Endothelial cell of umbilical vein (primary cell): ENCODE measurements at regions not wholly inside any gene's neighbourhood (a gene's known extent, or its start where the extent isn't known, plus 50 kb on each side); places are given as distances from the start of the nearest gene placed in this dataset.
A peak's percentile ranks its signal among the peaks of the same experiment; 100 is the strongest.

Source experiments
- BruUV-seq: library from RNA; stranded (reverse); fragments of 400-500 nt; replicated peaks from 2 replicates; lab custom pipeline; 2021; lab: Mats Ljungman, UMichigan
- CTCF ChIA-PET: fragments of 300-600, 350-600 bp; sonication (Branson Sonifier 250); formaldehyde crosslinking; loops from one replicate; lab custom pipeline; 2021; ENCODE audit warnings: antibody characterized with exemption, inconsistent platforms; lab: Charles Lee
- POLR2A ChIA-PET: fragments of 300-600, 350-600 bp; sonication (Branson Sonifier 250); formaldehyde crosslinking; loops from one replicate; lab custom pipeline; 2021; ENCODE audit warnings: antibody characterized with exemption, inconsistent platforms; lab: Charles Lee
- DNase-seq: peaks from one replicate; pipeline ENCODE4 v3.0.0-alpha.2; 2011; ENCODE audit warnings: low read depth, low spot score
- FAIRE-seq: peaks from 2 replicates; lab custom pipeline; 2011; peaks lifted over from hg19 to GRCh38; lab: Jason Lieb, UNC
- H2AFZ ChIP-seq: 2 replicates; pipeline ENCODE4 v1.6.0; 2012; ENCODE audit warnings: low read depth, low read length, control low read depth, inconsistent platforms
- H3K27ac ChIP-seq: 2 replicates; pipeline ENCODE4 v1.5.1; 2011; ENCODE audit warnings: low read depth, mild to moderate bottlenecking, control low read depth, low read length, moderate library complexity; ENCODE audit not compliant: insufficient read depth
- H3K27me3 ChIP-seq, 2 experiments: 2 replicates each; pipeline versions ENCODE4 v1.6.0 to v1.6.1; 2011; ENCODE audit warnings: low read length in 2 of 2, mixed read lengths in 1 of 2; ENCODE audit not compliant: control insufficient read depth in 2 of 2, insufficient read depth in 2 of 2
- H3K36me3 ChIP-seq, 2 experiments: 2 replicates in 1 of 2; 3 replicates in 1 of 2; pipeline ENCODE4 v1.5.1; 2011; ENCODE audit warnings: low read length in 2 of 2, mild to moderate bottlenecking in 1 of 2, moderate library complexity in 1 of 2; ENCODE audit not compliant: control insufficient read depth in 2 of 2, insufficient read depth in 2 of 2; ENCODE audit errors: extremely low read depth in 1 of 2
- H3K4me1 ChIP-seq: 3 replicates; pipeline ENCODE4 v1.5.1; 2011; ENCODE audit warnings: mild to moderate bottlenecking, low read length; ENCODE audit not compliant: control insufficient read depth, insufficient read depth; ENCODE audit errors: extremely low read depth
- H3K4me2 ChIP-seq: 2 replicates; pipeline ENCODE4 v1.6.1; 2011; ENCODE audit warnings: low read length, control low read depth, mixed read lengths; ENCODE audit not compliant: insufficient read depth
- H3K4me3 ChIP-seq, 3 experiments: fragments of 200-600 bp in 1 of 3; sonication (generic), shearing (Covaris generic) in 1 of 3; replicated peaks in 1 of 3; 2 replicates each; pipeline ENCODE4 v1.5.1; 2011 to 2016; ENCODE audit warnings: control low read depth in 3 of 3, low read length in 3 of 3, mild to moderate bottlenecking in 2 of 3, inconsistent platforms in 1 of 3, low read depth in 1 of 3, moderate library complexity in 1 of 3; ENCODE audit not compliant: insufficient read depth in 1 of 3
- H3K79me2 ChIP-seq: 2 replicates; pipeline ENCODE4 v1.6.0; 2012; ENCODE audit warnings: low read length, inconsistent platforms; ENCODE audit not compliant: control insufficient read depth, insufficient read depth
- H3K9ac ChIP-seq: replicated peaks from 2 replicates; pipeline ENCODE3; 2011; ENCODE audit warnings: low read length, control low read depth; ENCODE audit not compliant: insufficient read depth; ENCODE audit errors: extremely low read depth
- H3K9me1 ChIP-seq: replicated peaks from 3 replicates; pipeline ENCODE4 v1.6.0; 2011; ENCODE audit warnings: mild to moderate bottlenecking, low read length; ENCODE audit not compliant: control insufficient read depth, insufficient read depth; ENCODE audit errors: extremely low read depth
- H3K9me3 ChIP-seq: replicated peaks from 2 replicates; pipeline ENCODE4 v1.5.1; 2012; ENCODE audit warnings: low read length, inconsistent platforms; ENCODE audit not compliant: control insufficient read depth, insufficient read depth
- H4K20me1 ChIP-seq: replicated peaks from 2 replicates; pipeline ENCODE3; 2011; ENCODE audit warnings: mild to moderate bottlenecking, low read length; ENCODE audit not compliant: control insufficient read depth, insufficient read depth; ENCODE audit errors: extremely low read depth
- EZH2 ChIP-seq: IDR thresholded peaks from 2 replicates; pipeline ENCODE4 v1.6.1; 2012; ENCODE audit warnings: borderline replicate concordance, low read depth, mild to moderate bottlenecking, moderate library complexity, low read length, inconsistent platforms; ENCODE audit not compliant: severe bottlenecking
- FOS ChIP-seq: IDR thresholded peaks from 2 replicates; pipeline ENCODE4 v1.6.1; 2011; ENCODE audit warnings: mild to moderate bottlenecking, low read length, moderate library complexity, borderline replicate concordance; ENCODE audit not compliant: insufficient read depth
- GATA2 ChIP-seq: IDR thresholded peaks from 2 replicates; pipeline ENCODE4 v1.7.0; 2011; ENCODE audit warnings: low read depth, mild to moderate bottlenecking, moderate library complexity, mixed read lengths, low read length; ENCODE audit not compliant: insufficient read length, insufficient read depth
- JUN ChIP-seq: IDR thresholded peaks from 2 replicates; pipeline ENCODE4 v1.6.1; 2011; ENCODE audit warnings: borderline replicate concordance, low read depth; ENCODE audit not compliant: insufficient read length, insufficient read depth
- MYC ChIP-seq: IDR thresholded peaks from one replicate; pipeline ENCODE4 v1.6.1; 2011; ENCODE audit warnings: mild to moderate bottlenecking, low read depth, low read length
- POLR2A ChIP-seq: IDR thresholded peaks from 2 replicates; pipeline ENCODE4 v1.6.1; 2012; ENCODE audit warnings: low read depth, mild to moderate bottlenecking, control low read depth, low read length
- POLR2AphosphoS5 ChIP-seq: IDR thresholded peaks from 2 replicates; pipeline ENCODE4 v1.6.1; 2012; ENCODE audit warnings: low read depth, mild to moderate bottlenecking, control low read depth, low read length, moderate library complexity; ENCODE audit not compliant: insufficient read depth
- dilution Hi-C: fragments of 300-500 bp; cut with MboI; formaldehyde crosslinking; loops from one replicate; pipeline ENCODE4 v1.15.0; 2019; ENCODE audit warnings: low sequenced_read_pairs; ENCODE audit not compliant: extremely low pct_ligation_motif_present
- intact Hi-C: fragments of 100-400 bp; cut with micrococcal nuclease; formaldehyde crosslinking; loops from one replicate; pipeline ENCODE4 v1.10.0; 2022
- TF ChIP-seq, protein P1 (sequence below), 2 donors: IDR thresholded peaks; 1 replicate in 1 of 2; 2 replicates in 1 of 2; pipeline ENCODE4 v1.5.1; 2011; ENCODE audit warnings: low read length in 2 of 2, mild to moderate bottlenecking in 2 of 2, moderate library complexity in 2 of 2, control low read depth in 1 of 2, inconsistent platforms in 1 of 2, low read depth in 1 of 2; ENCODE audit not compliant: insufficient read depth in 1 of 2; ENCODE audit errors: extremely low read depth in 1 of 2
- TF ChIP-seq, protein P2 (sequence below): IDR thresholded peaks from 2 replicates; pipeline ENCODE4 v1.6.1; 2011; ENCODE audit not compliant: insufficient read depth, insufficient read length

DNA sequence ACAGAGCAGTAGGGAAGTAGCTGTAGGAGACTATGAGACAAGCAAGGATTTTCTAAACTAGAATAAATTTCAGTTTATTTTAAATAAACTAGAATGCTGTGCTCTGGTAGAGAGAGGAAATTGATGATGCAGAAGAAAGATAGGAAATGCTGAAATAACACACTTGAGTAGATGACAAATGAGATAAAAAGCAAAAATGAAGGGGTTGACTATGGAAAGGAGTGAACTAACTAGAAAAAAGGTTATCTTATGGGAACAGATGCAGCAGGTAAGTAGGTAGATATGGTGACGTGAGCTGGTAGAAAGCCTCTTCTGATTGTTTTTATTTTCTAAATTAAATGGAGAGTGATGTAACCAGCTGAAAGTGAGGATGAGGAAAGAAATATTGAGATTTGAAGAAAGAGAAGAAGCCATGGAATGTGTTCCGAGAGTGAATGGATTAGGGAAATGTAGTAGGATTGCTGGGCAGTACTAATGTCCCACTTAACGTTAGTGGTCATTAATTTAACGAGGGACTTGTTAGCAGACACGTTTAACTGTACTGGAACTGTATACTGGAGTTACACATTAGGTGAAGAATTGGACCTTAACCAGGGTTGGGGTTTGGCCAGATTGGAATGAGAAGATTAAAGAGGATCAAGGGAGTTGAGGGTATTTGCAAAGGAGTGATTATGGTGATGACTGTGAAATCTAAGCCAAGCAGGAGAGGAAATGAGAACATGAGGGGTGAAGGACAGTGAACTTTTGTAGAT lies 196.5 kb downstream of the TANC2 start:
- peak overlapping the region; percentile 0 for H3K27ac ChIP-seq
- H3K36me3 ChIP-seq, result no peaks in the 10 kb centered on the region
- ChIA-PET CTCF (interaction anchor here (0.6 to 1.8 kb wide), 8 partner anchors 9 to 244 kb away, joined by 3 to 5 read pairs (median 3); no protein-coding TSS in a partner anchor), POLR2A (no interaction called here)
- no peaks in the 10 kb centered on the region for H3K9me1 ChIP-seq
- H3K9ac ChIP-seq, result no peak overlapping the region
- TF ChIP-seq GATA2 (peak; percentile 89), MYC (no peak), JUN (peak; percentile 33), EZH2 (no peak), POLR2A (no peak), POLR2AphosphoS5 (no peak)
- intact Hi-C loops (no loop called here), dilution Hi-C loops (no loop called here)
- H3K4me2 ChIP-seq, result peak overlapping the region; percentile 2
- no peak overlapping the region for H3K4me3 ChIP-seq
- BruUV-seq, result no TSS peak
- no peaks in the 10 kb centered on the region for H4K20me1 ChIP-seq
- peak; percentile 83 for DNase-seq
- no peaks in the 10 kb centered on the region for H3K79me2 ChIP-seq
- H3K9me3 ChIP-seq, result no peaks in the 10 kb centered on the region
- no peak overlapping the region for H2AFZ ChIP-seq
- FAIRE-seq, result no peak
- H3K4me1 ChIP-seq, result peaks cover 16% of the 10 kb centered on the region
- no peaks in the 10 kb centered on the region for H3K27me3 ChIP-seq

DNA sequence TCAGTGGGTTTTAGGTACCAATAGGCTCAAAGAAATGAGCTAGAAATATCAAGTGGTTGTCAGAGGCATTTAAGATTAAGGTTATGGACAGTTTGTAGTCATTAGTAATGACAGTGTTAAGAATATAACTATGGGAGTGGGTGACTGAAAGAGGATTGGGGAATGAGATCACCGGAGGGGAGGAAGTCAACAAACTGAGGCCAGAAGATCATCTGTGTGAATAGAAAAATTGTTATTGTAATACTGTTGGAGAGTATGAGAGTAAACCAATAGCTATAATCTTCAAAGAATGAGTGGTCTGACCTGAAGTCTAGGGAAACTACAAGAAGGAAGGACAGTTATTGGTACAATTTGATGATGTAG lies 197.1 kb downstream of the TANC2 start:
- Histone ChIP-seq H3K9me3 (no peaks in the 10 kb centered on the region), H3K9me1 (no peaks in the 10 kb centered on the region), H3K79me2 (no peaks in the 10 kb centered on the region), H2AFZ (no peak overlapping the region), H3K27me3 (no peaks in the 10 kb centered on the region), H3K4me1 (peaks cover 16% of the 10 kb centered on the region), H3K4me2 (peak overlapping the region; percentile 2), H3K27ac (peak overlapping the region; percentile 0), H3K9ac (no peak overlapping the region), H3K4me3 (no peak overlapping the region), H4K20me1 (no peaks in the 10 kb centered on the region), H3K36me3 (no peaks in the 10 kb centered on the region)
- FAIRE-seq (no peak), DNase-seq (peak; percentile 70)
- intact Hi-C loops (no loop called here), dilution Hi-C loops (no loop called here)
- ChIA-PET POLR2A (no interaction called here), CTCF (interaction anchor here (0.6 to 1.8 kb wide), 8 partner anchors 9 to 244 kb away, joined by 3 to 5 read pairs (median 4); no protein-coding TSS in a partner anchor)
- no TSS peak for BruUV-seq
- TF ChIP-seq, protein P1, sequence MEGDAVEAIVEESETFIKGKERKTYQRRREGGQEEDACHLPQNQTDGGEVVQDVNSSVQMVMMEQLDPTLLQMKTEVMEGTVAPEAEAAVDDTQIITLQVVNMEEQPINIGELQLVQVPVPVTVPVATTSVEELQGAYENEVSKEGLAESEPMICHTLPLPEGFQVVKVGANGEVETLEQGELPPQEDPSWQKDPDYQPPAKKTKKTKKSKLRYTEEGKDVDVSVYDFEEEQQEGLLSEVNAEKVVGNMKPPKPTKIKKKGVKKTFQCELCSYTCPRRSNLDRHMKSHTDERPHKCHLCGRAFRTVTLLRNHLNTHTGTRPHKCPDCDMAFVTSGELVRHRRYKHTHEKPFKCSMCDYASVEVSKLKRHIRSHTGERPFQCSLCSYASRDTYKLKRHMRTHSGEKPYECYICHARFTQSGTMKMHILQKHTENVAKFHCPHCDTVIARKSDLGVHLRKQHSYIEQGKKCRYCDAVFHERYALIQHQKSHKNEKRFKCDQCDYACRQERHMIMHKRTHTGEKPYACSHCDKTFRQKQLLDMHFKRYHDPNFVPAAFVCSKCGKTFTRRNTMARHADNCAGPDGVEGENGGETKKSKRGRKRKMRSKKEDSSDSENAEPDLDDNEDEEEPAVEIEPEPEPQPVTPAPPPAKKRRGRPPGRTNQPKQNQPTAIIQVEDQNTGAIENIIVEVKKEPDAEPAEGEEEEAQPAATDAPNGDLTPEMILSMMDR (IDR thresholded peaks at IDR 0.05; ENCODE audit: extremely low read depth in 1 of 2, insufficient read depth in 1 of 2, low read depth in 1 of 2, low read length in 2 of 2), result no peak
- TF ChIP-seq, protein P2, sequence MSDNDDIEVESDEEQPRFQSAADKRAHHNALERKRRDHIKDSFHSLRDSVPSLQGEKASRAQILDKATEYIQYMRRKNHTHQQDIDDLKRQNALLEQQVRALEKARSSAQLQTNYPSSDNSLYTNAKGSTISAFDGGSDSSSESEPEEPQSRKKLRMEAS, result no peak
- TF ChIP-seq POLR2A, result no peak
- no peak for TF ChIP-seq POLR2AphosphoS5
- TF ChIP-seq GATA2, result no peak
- TF ChIP-seq EZH2, result no peak
- TF ChIP-seq MYC, result no peak
- TF ChIP-seq JUN, result no peak
- TF ChIP-seq FOS, result no peak
